ENCODE measurements at regions not wholly inside any gene's neighbourhood (a gene's known extent, or its start where the extent isn't known, plus 50 kb on each side); places are given as distances from the start of the nearest gene placed in this dataset.

DNA sequence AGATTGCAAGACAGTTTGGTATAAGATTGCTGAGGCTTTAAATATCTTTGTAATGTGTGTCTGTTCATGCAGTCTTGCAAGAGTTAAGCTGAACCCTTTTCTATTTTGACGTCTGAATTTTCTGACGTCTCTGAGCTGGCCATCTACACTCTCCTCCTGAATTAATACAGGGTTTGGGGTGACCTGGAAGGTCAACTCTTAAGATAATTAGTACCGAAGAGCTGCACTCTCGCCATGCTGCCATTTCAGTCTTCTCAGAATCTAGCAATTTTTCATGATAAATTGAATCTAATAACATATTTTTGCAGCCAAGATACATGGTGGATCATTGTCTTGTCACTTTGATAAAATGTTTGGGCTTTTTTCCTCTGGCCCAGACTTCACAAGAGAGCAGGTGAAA is 1245.2 kb upstream of the CELF4 start:
- CTCF ChIA-PET, result interaction anchor here (0.5 kb wide), 1 partner anchor 167 kb away, joined by 3 read pairs; no protein-coding TSS in a partner anchor
- intact Hi-C loops (cut with micrococcal nuclease), result no loop called here
- TF ChIP-seq, protein P1, sequence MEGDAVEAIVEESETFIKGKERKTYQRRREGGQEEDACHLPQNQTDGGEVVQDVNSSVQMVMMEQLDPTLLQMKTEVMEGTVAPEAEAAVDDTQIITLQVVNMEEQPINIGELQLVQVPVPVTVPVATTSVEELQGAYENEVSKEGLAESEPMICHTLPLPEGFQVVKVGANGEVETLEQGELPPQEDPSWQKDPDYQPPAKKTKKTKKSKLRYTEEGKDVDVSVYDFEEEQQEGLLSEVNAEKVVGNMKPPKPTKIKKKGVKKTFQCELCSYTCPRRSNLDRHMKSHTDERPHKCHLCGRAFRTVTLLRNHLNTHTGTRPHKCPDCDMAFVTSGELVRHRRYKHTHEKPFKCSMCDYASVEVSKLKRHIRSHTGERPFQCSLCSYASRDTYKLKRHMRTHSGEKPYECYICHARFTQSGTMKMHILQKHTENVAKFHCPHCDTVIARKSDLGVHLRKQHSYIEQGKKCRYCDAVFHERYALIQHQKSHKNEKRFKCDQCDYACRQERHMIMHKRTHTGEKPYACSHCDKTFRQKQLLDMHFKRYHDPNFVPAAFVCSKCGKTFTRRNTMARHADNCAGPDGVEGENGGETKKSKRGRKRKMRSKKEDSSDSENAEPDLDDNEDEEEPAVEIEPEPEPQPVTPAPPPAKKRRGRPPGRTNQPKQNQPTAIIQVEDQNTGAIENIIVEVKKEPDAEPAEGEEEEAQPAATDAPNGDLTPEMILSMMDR (IDR thresholded peaks at IDR 0.05; ENCODE audit: unreplicated experiment), result no peak
- BruUV-seq (replicated peaks), result no TSS peak
- Mint-ChIP-seq H3K27ac (ENCODE audit: low read depth, unreplicated experiment) (no peak overlapping the region), H3K36me3 (ENCODE audit: insufficient read depth, unreplicated experiment) (no peaks in the 10 kb centered on the region), H3K9me3 (ENCODE audit: unreplicated experiment) (no peaks in the 10 kb centered on the region), H3K27me3 (ENCODE audit: insufficient read depth, unreplicated experiment) (no peaks in the 10 kb centered on the region), H3K4me3 (ENCODE audit: unreplicated experiment) (no peak overlapping the region), H3K4me1 (ENCODE audit: insufficient read depth, unreplicated experiment) (no peaks in the 10 kb centered on the region)
- POLR2A ChIA-PET, result no interaction called here
- DNase-seq (ENCODE audit: unreplicated experiment), result no peak

DNA sequence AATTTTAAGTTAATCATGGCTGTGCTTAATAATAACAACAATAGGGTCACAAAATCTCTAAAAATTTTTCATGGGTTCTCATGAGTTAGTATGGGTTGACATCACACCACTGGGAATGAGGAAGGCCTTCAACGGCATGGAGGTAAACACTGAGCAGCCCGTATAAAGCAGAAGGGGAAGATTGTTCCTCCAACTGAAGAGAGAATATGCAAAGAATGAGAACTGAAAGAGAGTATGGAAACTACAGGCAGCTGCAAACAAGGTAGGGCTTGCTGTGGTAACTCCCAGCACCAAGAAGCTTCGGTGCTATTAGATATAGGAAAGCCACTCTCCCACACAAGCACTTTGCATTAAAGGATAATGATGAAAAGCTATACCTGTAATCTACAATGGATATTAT is 1242.3 kb upstream of the CELF4 start:
- no TSS peak for BruUV-seq (replicated peaks)
- Mint-ChIP-seq H3K27me3 (ENCODE audit: insufficient read depth, unreplicated experiment) (no peaks in the 10 kb centered on the region), H3K27ac (ENCODE audit: low read depth, unreplicated experiment) (no peak overlapping the region), H3K36me3 (ENCODE audit: insufficient read depth, unreplicated experiment) (no peaks in the 10 kb centered on the region), H3K4me1 (ENCODE audit: insufficient read depth, unreplicated experiment) (no peaks in the 10 kb centered on the region), H3K4me3 (ENCODE audit: unreplicated experiment) (no peak overlapping the region), H3K9me3 (ENCODE audit: unreplicated experiment) (no peaks in the 10 kb centered on the region)
- intact Hi-C loops (cut with micrococcal nuclease), result no loop called here
- DNase-seq (ENCODE audit: unreplicated experiment), result no peak
- TF ChIP-seq, protein P1 (IDR thresholded peaks at IDR 0.05; ENCODE audit: unreplicated experiment), result no peak
- CTCF ChIA-PET, result no interaction called here
- POLR2A ChIA-PET, result interaction anchor here (0.6 to 0.7 kb wide), 2 partner anchors 42 to 426 kb away, joined by 4 read pairs; no protein-coding TSS in a partner anchor

DNA sequence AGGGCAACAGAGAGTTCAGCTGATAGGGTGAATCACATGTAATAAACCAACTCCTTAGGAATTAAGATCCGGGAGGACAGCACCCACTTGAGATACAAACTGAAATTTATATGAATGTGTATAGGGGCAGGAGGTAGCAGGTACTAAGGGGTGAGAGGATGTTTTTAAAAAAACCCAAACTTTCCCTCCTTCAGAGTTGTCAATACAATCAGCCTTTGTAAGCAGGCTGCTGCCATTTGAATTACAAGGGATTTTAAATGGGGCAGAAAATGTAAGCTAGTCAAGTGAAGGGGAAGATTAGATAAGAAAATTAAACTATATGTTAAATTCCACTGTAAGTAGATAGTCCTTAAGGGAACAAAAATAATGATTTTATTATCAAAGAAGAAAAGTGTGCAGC is 1239.7 kb upstream of the CELF4 start:
- BruUV-seq (replicated peaks), result no TSS peak
- Mint-ChIP-seq H3K36me3 (ENCODE audit: insufficient read depth, unreplicated experiment) (no peaks in the 10 kb centered on the region), H3K9me3 (ENCODE audit: unreplicated experiment) (no peaks in the 10 kb centered on the region), H3K27ac (ENCODE audit: low read depth, unreplicated experiment) (no peak overlapping the region), H3K4me3 (ENCODE audit: unreplicated experiment) (no peak overlapping the region), H3K27me3 (ENCODE audit: insufficient read depth, unreplicated experiment) (no peaks in the 10 kb centered on the region), H3K4me1 (ENCODE audit: insufficient read depth, unreplicated experiment) (no peaks in the 10 kb centered on the region)
- POLR2A ChIA-PET, result no interaction called here
- intact Hi-C loops (cut with micrococcal nuclease), result no loop called here
- DNase-seq (ENCODE audit: unreplicated experiment), result no peak
- CTCF ChIA-PET, result no interaction called here
- TF ChIP-seq, protein P1 (IDR thresholded peaks at IDR 0.05; ENCODE audit: unreplicated experiment), result no peak

DNA sequence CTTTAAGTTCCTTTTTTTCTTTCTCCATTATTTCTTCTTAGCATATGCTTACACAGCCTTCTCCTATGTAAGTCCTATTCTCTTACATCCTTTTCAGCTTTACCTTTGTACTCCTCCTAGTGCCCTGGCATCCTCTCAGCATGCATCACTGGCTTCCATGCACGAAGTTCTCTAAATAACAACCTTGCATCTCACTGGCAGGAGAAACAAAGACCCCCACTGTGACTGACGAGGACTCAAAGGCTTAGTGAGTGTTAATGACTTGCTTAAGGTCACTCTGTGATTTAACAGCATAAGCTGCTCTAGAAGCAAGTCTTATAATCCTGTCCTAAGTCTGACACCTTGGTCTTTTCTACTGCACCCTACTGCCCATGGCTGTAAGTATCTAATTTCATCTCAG is 1236.0 kb upstream of the CELF4 start:
- ChIA-PET POLR2A (no interaction called here), CTCF (interaction anchor here (0.6 kb wide), 1 partner anchor 133 kb away, joined by 3 read pairs; no protein-coding TSS in a partner anchor)
- intact Hi-C loops (cut with micrococcal nuclease), result no loop called here
- Mint-ChIP-seq H3K36me3 (ENCODE audit: insufficient read depth, unreplicated experiment) (no peaks in the 10 kb centered on the region), H3K27ac (ENCODE audit: low read depth, unreplicated experiment) (no peak overlapping the region), H3K27me3 (ENCODE audit: insufficient read depth, unreplicated experiment) (no peaks in the 10 kb centered on the region), H3K4me3 (ENCODE audit: unreplicated experiment) (no peak overlapping the region), H3K9me3 (ENCODE audit: unreplicated experiment) (no peaks in the 10 kb centered on the region), H3K4me1 (ENCODE audit: insufficient read depth, unreplicated experiment) (no peaks in the 10 kb centered on the region)
- TF ChIP-seq, protein P1 (IDR thresholded peaks at IDR 0.05; ENCODE audit: unreplicated experiment), result no peak
- BruUV-seq (replicated peaks), result no TSS peak
- no peak for DNase-seq (ENCODE audit: unreplicated experiment)

Measured in MCF 10A (cell line).